IMR-90 (cell line): ENCODE measurements at regions not wholly inside any gene's neighbourhood (a gene's known extent, or its start where the extent isn't known, plus 50 kb on each side); places are given as distances from the start of the nearest gene placed in this dataset.
A peak's percentile ranks its signal among the peaks of the same experiment; 100 is the strongest.

Experiments used
- ATAC-seq: fragments of 200-7000 bp; cut with Tn5 transposase; 2 replicates; pipeline ENCODE4 v1.9.1; 2020; ENCODE audit warnings: low read depth, mild to moderate bottlenecking, moderate library complexity
- BruUV-seq: library from RNA; stranded (reverse); fragments of 400-500 nt; replicated peaks from 2 replicates; lab custom pipeline; 2021; lab: Mats Ljungman, UMichigan
- CTCF ChIA-PET: fragments of 300-600 bp; formaldehyde crosslinking; extraction: SDS; loops from one replicate; lab custom pipeline; 2021; ENCODE audit warnings: antibody characterized with exemption; lab: Yijun Ruan, JAX
- POLR2A ChIA-PET: fragments of 300-600 bp; sonication (Branson Sonifier 250); formaldehyde crosslinking; loops from one replicate; lab custom pipeline; 2022; ENCODE audit warnings: antibody characterized with exemption; ENCODE audit not compliant: unreplicated experiment; lab: Charles Lee
- DNase-seq: peaks from one replicate; pipeline ENCODE4 v3.0.0; 2013
- H2AFZ ChIP-seq: replicated peaks from 2 replicates; pipeline ENCODE3; 2013; ENCODE audit warnings: low read length, mild to moderate bottlenecking; ENCODE audit not compliant: poor library complexity
- H2AK5ac ChIP-seq: 2 replicates; pipeline ENCODE4 v1.6.1; 2013; ENCODE audit warnings: low read depth, low read length, inconsistent platforms
- H2AK9ac ChIP-seq: replicated peaks from 2 replicates; pipeline ENCODE3; 2013; ENCODE audit warnings: mild to moderate bottlenecking, low read depth, low read length, moderate library complexity; ENCODE audit not compliant: poor library complexity
- H2BK120ac ChIP-seq: 2 replicates; pipeline ENCODE4 v1.6.1; 2013; ENCODE audit warnings: low read depth, low read length, inconsistent platforms
- H2BK15ac ChIP-seq: 3 replicates; pipeline ENCODE4 v1.6.1; 2013; ENCODE audit warnings: low read depth, low read length, inconsistent platforms
- H2BK20ac ChIP-seq: 2 replicates; pipeline ENCODE4 v1.6.1; 2013; ENCODE audit warnings: low read depth, mild to moderate bottlenecking, inconsistent platforms, low read length, moderate library complexity
- H2BK5ac ChIP-seq: 2 replicates; pipeline ENCODE4 v1.6.1; 2013; ENCODE audit warnings: mild to moderate bottlenecking, low read depth, low read length, inconsistent platforms; ENCODE audit not compliant: poor library complexity, severe bottlenecking
- H3K14ac ChIP-seq: replicated peaks from 2 replicates; pipeline ENCODE4 v1.6.1; 2013; ENCODE audit warnings: low read depth, low read length, inconsistent platforms
- H3K18ac ChIP-seq: 2 replicates; pipeline ENCODE4 v1.6.1; 2013; ENCODE audit warnings: low read depth, low read length, control low read depth
- H3K23ac ChIP-seq: 2 replicates; pipeline ENCODE4 v1.6.1; 2013; ENCODE audit warnings: low read depth, low read length, inconsistent platforms
- H3K27ac ChIP-seq: 2 replicates; pipeline ENCODE4 v1.5.1; 2013; ENCODE audit warnings: mild to moderate bottlenecking, control low read depth, low read length; ENCODE audit not compliant: insufficient read depth
- H3K27me3 ChIP-seq: 2 replicates; pipeline ENCODE4 v1.6.1; 2013; ENCODE audit warnings: low read length; ENCODE audit not compliant: control insufficient read depth, insufficient read depth
- H3K36me3 ChIP-seq: 2 replicates; pipeline ENCODE4 v1.6.1; 2013; ENCODE audit warnings: low read length, mixed read lengths; ENCODE audit not compliant: control insufficient read depth, insufficient read depth
- H3K4ac ChIP-seq: 2 replicates; pipeline ENCODE4 v1.6.1; 2013; ENCODE audit warnings: low read depth, low read length, inconsistent platforms
- H3K4me1 ChIP-seq: 2 replicates; pipeline ENCODE4 v1.6.1; 2013; ENCODE audit warnings: low read length, mixed read lengths; ENCODE audit not compliant: control insufficient read depth, insufficient read depth
- H3K4me2 ChIP-seq: 2 replicates; pipeline ENCODE4 v1.6.1; 2013; ENCODE audit warnings: low read depth, mild to moderate bottlenecking, control low read depth, low read length, moderate library complexity
- H3K4me3 ChIP-seq: 2 replicates; pipeline ENCODE4 v1.5.1; 2013; ENCODE audit warnings: low read depth, mild to moderate bottlenecking, control low read depth, low read length, moderate library complexity; ENCODE audit not compliant: insufficient read depth
- H3K56ac ChIP-seq: 2 replicates; pipeline ENCODE4 v1.6.1; 2013; ENCODE audit warnings: low read length, inconsistent platforms; ENCODE audit not compliant: insufficient read depth; ENCODE audit errors: extremely low read depth
- H3K79me1 ChIP-seq, 2 experiments: 2 replicates each; pipeline ENCODE4 v1.6.1; 2013; ENCODE audit warnings: low read length in 2 of 2, inconsistent platforms in 1 of 2, low read depth in 1 of 2
- H3K9ac ChIP-seq: 2 replicates; pipeline ENCODE4 v1.6.1; 2013; ENCODE audit warnings: low read depth, low read length, control low read depth
- H3K9me1 ChIP-seq: 2 replicates; pipeline ENCODE4 v1.6.1; 2013; ENCODE audit warnings: low read length, inconsistent platforms; ENCODE audit not compliant: insufficient read depth
- H3K9me3 ChIP-seq: 2 replicates; pipeline ENCODE4 v1.6.1; 2013; ENCODE audit warnings: low read length; ENCODE audit not compliant: control insufficient read depth, insufficient read depth
- H4K20me1 ChIP-seq: 2 replicates; pipeline ENCODE4 v1.6.1; 2013; ENCODE audit warnings: low read length, inconsistent platforms; ENCODE audit not compliant: insufficient read depth
- H4K5ac ChIP-seq: 2 replicates; pipeline ENCODE4 v1.6.1; 2013; ENCODE audit warnings: mild to moderate bottlenecking, low read depth, low read length, control low read depth
- H4K8ac ChIP-seq, 2 experiments: 2 replicates each; pipeline ENCODE4 v1.6.1; 2013; ENCODE audit warnings: low read depth in 2 of 2, low read length in 2 of 2, control low read depth in 1 of 2, inconsistent platforms in 1 of 2
- H4K91ac ChIP-seq: 2 replicates; pipeline ENCODE4 v1.6.1; 2013; ENCODE audit warnings: low read depth, low read length, inconsistent platforms; ENCODE audit not compliant: insufficient read depth
- CHD1 ChIP-seq: IDR thresholded peaks from 2 replicates; pipeline ENCODE4 v1.6.1; 2012; ENCODE audit warnings: low read depth, low read length, improper control_type of control experiment
- POLR2A ChIP-seq: IDR thresholded peaks from 2 replicates; pipeline ENCODE4 v1.6.1; 2012; ENCODE audit warnings: mild to moderate bottlenecking, low read depth, low read length
- RCOR1 ChIP-seq: IDR thresholded peaks from 2 replicates; pipeline ENCODE4 v1.6.1; 2012; ENCODE audit warnings: mild to moderate bottlenecking, low read length, improper control_type of control experiment; ENCODE audit not compliant: insufficient replicate concordance
- WGBS, 2 experiments: methylation state at CpG; one replicate each; pipeline versions ENCODE4 v1.1.5 to v1.1.7; 2013; ENCODE audit warnings: missing lambda C conversion rate in 2 of 2; ENCODE audit not compliant: insufficient read length in 1 of 2; ENCODE audit errors: extremely low coverage in 2 of 2; 5-methylcytosine and 5-hydroxymethylcytosine counted together
- dilution Hi-C: fragments of 300-500 bp; cut with HindIII; formaldehyde crosslinking; loops from one replicate; pipeline ENCODE4 v1.14.3; 2018; ENCODE audit warnings: low sequenced_read_pairs; ENCODE audit not compliant: unreplicated experiment
- in situ Hi-C: fragments of 300-500 bp; cut with MboI; formaldehyde crosslinking; loops from 3 replicates; pipeline ENCODE4 v1.14.3; 2019; ENCODE audit warnings: low sequenced_read_pairs, inconsistent platforms, mixed read lengths
- intact Hi-C: fragments of 100-400 bp; cut with micrococcal nuclease; formaldehyde crosslinking; loops from 2 replicates; pipeline ENCODE4 v1.10.0; 2022
- TF ChIP-seq, protein P1 (sequence below): fragments of 150-350 bp; IDR thresholded peaks from 2 replicates; pipeline ENCODE4 v1.6.1; 2017; ENCODE audit warnings: mild to moderate bottlenecking, antibody characterized with exemption, low read length, low read depth

- no peak for TF ChIP-seq CHD1
- no peak for TF ChIP-seq POLR2A
- TF ChIP-seq, protein P1, sequence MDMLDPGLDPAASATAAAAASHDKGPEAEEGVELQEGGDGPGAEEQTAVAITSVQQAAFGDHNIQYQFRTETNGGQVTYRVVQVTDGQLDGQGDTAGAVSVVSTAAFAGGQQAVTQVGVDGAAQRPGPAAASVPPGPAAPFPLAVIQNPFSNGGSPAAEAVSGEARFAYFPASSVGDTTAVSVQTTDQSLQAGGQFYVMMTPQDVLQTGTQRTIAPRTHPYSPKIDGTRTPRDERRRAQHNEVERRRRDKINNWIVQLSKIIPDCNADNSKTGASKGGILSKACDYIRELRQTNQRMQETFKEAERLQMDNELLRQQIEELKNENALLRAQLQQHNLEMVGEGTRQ: no peak
- TF ChIP-seq RCOR1: no peak
- H3K4me2 ChIP-seq: peak overlapping the region; percentile 36
- CTCF ChIA-PET: no interaction called here
- no peaks in the 10 kb centered on the region for H4K20me1 ChIP-seq
- no peak for DNase-seq
- peak overlapping the region; percentile 95 for H3K27ac ChIP-seq
- peak overlapping the region; percentile 78; the same call in 1 of the 2 replicates for H3K23ac ChIP-seq
- H2AK5ac ChIP-seq: 0 out of 2 replicates have a peak overlapping the region, but pooled peaks have one; percentile 50
- H3K9me1 ChIP-seq: peaks cover 16% of the 10 kb centered on the region
- peak overlapping the region; percentile 91 for H4K91ac ChIP-seq
- no peaks in the 10 kb centered on the region for H3K27me3 ChIP-seq
- peaks cover 0 to 17% of the 10 kb centered on the region in 2 experiments; a peak in 2 of 4 replicates for H3K79me1 ChIP-seq
- H2BK120ac ChIP-seq: peak overlapping the region; percentile 96
- no peaks in the 10 kb centered on the region for H3K36me3 ChIP-seq
- peak overlapping the region; percentile 90 for H2BK5ac ChIP-seq
- intact Hi-C loops (loop anchor here (5.0 kb wide), 1 partner anchor 225 kb away; no protein-coding TSS in a partner anchor), dilution Hi-C loops (no loop called here), in situ Hi-C loops (no loop called here)
- peaks cover 27% of the 10 kb centered on the region for H3K4me1 ChIP-seq
- peak overlapping the region; percentile 96 for H2BK20ac ChIP-seq
- peak overlapping the region; percentile 98 for H4K5ac ChIP-seq
- no CpG with 5 or more reads among the region's 2 CpGs for WGBS, 2 experiments
- H3K18ac ChIP-seq: peak overlapping the region; percentile 75
- peak overlapping the region; percentile 36; the same call in 2 of the 3 replicates for H2BK15ac ChIP-seq
- H3K9ac ChIP-seq: peak overlapping the region; percentile 85
- peak overlapping the region; percentile 77 for H3K56ac ChIP-seq
- POLR2A ChIA-PET: no interaction called here
- H2AFZ ChIP-seq: peak overlapping the region; percentile 5
- H3K4ac ChIP-seq: peak overlapping the region; percentile 91
- peak overlapping the region; percentile 65 to 79 for H4K8ac ChIP-seq
- no peaks in the 10 kb centered on the region for H3K9me3 ChIP-seq
- ATAC-seq: no peak
- BruUV-seq: no TSS peak
- no peak overlapping the region for H3K4me3 ChIP-seq
- no peak overlapping the region for H2AK9ac ChIP-seq
- peak overlapping the region; percentile 71 for H3K14ac ChIP-seq
These were observed 185.3 kb downstream of the PCSK1 start for GRCh38 chr5:96247708-96248107.
